Choroid plexus epithelial cell (primary cell): ENCODE measurements at regions not wholly inside any gene's neighbourhood (a gene's known extent, or its start where the extent isn't known, plus 50 kb on each side); places are given as distances from the start of the nearest gene placed in this dataset.

Experiments
- DNase-seq: peaks from one replicate; pipeline ENCODE4 v3.0.0-alpha.2; 2010; ENCODE audit warnings: low read depth
- H3K4me3 ChIP-seq: 2 replicates; pipeline ENCODE4 v1.5.1; 2011; ENCODE audit warnings: low read depth, mild to moderate bottlenecking, control low read depth, low read length, moderate library complexity
- TF ChIP-seq, protein P1 (sequence below): conservative IDR thresholded peaks from 2 replicates; pipeline ENCODE4 v1.5.1; 2011; ENCODE audit warnings: low read depth, mild to moderate bottlenecking, control low read depth, inconsistent platforms, low read length, moderate library complexity

- TF ChIP-seq, protein P1, sequence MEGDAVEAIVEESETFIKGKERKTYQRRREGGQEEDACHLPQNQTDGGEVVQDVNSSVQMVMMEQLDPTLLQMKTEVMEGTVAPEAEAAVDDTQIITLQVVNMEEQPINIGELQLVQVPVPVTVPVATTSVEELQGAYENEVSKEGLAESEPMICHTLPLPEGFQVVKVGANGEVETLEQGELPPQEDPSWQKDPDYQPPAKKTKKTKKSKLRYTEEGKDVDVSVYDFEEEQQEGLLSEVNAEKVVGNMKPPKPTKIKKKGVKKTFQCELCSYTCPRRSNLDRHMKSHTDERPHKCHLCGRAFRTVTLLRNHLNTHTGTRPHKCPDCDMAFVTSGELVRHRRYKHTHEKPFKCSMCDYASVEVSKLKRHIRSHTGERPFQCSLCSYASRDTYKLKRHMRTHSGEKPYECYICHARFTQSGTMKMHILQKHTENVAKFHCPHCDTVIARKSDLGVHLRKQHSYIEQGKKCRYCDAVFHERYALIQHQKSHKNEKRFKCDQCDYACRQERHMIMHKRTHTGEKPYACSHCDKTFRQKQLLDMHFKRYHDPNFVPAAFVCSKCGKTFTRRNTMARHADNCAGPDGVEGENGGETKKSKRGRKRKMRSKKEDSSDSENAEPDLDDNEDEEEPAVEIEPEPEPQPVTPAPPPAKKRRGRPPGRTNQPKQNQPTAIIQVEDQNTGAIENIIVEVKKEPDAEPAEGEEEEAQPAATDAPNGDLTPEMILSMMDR: no peak
- no peak overlapping the region for H3K4me3 ChIP-seq
- no peak for DNase-seq
Measured at GRCh38 chr2:122743021-122743675, 987.7 kb downstream of the TSN start.

GRCh38 chr2:122745603-122746002, 990.2 kb downstream of the TSN start:
- no peak overlapping the region for H3K4me3 ChIP-seq
- no peak for DNase-seq
- TF ChIP-seq, protein P1: no peak

DNA sequence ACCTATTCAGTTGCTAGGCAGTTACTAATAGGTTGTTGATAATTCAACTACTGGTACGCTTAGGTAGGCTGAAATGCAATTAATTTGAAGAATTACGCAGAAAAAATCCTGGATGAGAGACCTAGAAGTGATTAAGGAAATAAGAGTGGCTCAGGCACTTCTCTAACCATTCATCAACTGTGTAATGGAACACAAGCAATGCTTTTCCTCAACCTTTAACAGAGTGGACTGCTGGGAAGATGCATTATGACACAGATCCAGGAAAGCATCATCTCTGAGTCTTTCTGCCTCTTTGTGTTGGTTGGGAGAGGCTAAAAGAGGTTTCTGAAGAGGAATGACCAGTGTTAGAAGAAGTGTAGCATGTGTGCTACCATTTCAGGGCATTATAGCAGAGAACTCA, 992.2 kb downstream of the TSN start:
- TF ChIP-seq, protein P1: no peak
- DNase-seq: no peak
- no peak overlapping the region for H3K4me3 ChIP-seq

DNA sequence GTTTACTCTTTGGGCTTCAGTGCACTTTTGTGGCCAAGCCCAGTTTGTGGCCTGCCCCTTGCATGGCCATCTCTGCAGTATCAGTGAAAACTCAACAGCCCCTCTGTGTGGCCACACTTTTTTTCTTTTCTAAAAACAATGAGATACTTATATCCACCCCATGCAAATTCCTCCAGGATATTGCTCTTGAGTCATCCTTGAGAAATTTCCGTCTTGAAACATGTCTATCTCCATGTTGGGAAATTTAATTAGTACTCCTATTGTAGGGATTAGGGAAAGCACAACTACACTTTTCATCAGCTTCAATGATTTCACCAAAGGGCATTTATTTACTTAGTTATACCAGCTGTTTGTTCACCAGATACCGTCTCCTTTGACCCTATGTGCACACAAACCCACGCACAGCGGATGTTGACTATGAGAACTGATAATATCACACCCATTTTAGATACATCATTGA, 993.1 kb downstream of the TSN start:
- no peak overlapping the region for H3K4me3 ChIP-seq
- TF ChIP-seq, protein P1: no peak
- DNase-seq: peak; percentile 60

GRCh38 chr2:122749405-122749804, 994.0 kb downstream of the TSN start:
- H3K4me3 ChIP-seq: no peak overlapping the region
- DNase-seq: no peak
- TF ChIP-seq, protein P1: no peak

GRCh38 chr2:122750095-122750494, 994.6 kb downstream of the TSN start:
- H3K4me3 ChIP-seq: no peak overlapping the region
- TF ChIP-seq, protein P1: no peak
- no peak for DNase-seq

GRCh38 chr2:122750808-122751207, 995.4 kb downstream of the TSN start:
- DNase-seq: no peak
- no peak overlapping the region for H3K4me3 ChIP-seq
- TF ChIP-seq, protein P1: no peak
